ENCODE measurements at regions not wholly inside any gene's neighbourhood (a gene's known extent, or its start where the extent isn't known, plus 50 kb on each side); places are given as distances from the start of the nearest gene placed in this dataset.

DNA sequence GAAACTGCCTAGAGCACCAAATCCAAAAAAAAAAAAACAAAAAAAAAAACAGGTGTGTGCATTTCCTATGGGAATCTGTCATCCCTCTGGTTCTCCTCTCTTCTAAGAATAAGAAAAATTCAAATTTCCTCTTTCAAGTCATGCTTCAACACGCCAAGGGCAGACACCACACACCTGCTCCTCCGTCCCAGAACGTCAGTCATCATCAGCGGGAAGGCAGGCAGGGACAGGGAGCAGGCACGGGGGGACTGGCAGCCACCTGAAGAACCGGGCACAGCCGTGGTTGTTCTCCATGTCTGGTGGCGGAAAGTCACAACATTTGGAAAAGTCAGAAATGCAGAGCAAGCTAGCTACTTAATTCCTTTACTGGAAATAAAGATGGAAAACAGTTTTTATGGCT is 214.8 kb downstream of the IKZF2 start:
- TF ChIP-seq, protein P1, sequence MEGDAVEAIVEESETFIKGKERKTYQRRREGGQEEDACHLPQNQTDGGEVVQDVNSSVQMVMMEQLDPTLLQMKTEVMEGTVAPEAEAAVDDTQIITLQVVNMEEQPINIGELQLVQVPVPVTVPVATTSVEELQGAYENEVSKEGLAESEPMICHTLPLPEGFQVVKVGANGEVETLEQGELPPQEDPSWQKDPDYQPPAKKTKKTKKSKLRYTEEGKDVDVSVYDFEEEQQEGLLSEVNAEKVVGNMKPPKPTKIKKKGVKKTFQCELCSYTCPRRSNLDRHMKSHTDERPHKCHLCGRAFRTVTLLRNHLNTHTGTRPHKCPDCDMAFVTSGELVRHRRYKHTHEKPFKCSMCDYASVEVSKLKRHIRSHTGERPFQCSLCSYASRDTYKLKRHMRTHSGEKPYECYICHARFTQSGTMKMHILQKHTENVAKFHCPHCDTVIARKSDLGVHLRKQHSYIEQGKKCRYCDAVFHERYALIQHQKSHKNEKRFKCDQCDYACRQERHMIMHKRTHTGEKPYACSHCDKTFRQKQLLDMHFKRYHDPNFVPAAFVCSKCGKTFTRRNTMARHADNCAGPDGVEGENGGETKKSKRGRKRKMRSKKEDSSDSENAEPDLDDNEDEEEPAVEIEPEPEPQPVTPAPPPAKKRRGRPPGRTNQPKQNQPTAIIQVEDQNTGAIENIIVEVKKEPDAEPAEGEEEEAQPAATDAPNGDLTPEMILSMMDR (IDR thresholded peaks at IDR 0.05; ENCODE audit: insufficient read depth, low read depth, low read length, missing control alignments) = no peak
- DNase-seq (ENCODE audit: low read depth) = no peak
- no peak overlapping the region for H3K4me3 ChIP-seq (ENCODE audit: low read depth, low read length)

DNA sequence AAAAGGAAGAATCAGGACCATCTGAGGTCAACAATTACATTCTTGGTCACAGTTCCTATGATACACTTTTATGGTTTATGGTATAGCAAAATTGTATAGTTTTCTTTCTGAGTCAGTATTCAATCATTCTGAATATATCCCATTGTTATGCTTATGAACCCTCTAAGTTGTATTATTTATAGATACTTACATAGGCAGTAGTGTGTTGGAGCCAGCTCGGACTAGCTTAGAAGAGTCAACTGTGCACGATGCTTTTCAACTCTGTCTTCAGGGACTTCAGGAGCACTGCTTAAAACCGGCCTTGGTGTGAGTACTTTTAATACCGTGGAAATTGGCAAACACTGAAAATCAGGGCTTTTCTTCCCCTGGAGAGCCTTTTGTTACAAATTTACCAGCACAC is 215.7 kb downstream of the IKZF2 start:
- DNase-seq (ENCODE audit: low read depth) = no peak
- TF ChIP-seq, protein P1 (IDR thresholded peaks at IDR 0.05; ENCODE audit: insufficient read depth, low read depth, low read length, missing control alignments) = no peak
- no peak overlapping the region for H3K4me3 ChIP-seq (ENCODE audit: low read depth, low read length)

DNA sequence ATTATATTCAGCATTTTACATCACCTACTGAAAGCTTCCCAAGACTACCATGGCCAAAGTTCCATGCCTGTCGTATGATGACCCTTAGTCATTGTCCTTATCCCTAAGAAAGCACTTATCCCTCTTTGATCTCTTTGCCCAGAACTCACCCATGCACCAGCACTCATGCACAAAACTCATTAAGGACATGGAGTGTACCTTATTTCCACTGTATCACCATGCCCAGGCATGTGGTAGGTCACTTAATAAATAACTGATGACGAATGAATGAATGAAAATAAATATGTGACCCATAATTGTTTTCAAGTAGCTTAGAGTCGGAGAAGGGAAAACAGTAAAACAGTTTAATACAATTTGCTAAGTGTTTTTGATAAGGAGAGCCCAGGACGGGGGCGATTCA is 220.1 kb downstream of the IKZF2 start:
- no peak overlapping the region for H3K4me3 ChIP-seq (ENCODE audit: low read depth, low read length)
- TF ChIP-seq, protein P1 (IDR thresholded peaks at IDR 0.05; ENCODE audit: insufficient read depth, low read depth, low read length, missing control alignments) = no peak
- DNase-seq (ENCODE audit: low read depth) = no peak

DNA sequence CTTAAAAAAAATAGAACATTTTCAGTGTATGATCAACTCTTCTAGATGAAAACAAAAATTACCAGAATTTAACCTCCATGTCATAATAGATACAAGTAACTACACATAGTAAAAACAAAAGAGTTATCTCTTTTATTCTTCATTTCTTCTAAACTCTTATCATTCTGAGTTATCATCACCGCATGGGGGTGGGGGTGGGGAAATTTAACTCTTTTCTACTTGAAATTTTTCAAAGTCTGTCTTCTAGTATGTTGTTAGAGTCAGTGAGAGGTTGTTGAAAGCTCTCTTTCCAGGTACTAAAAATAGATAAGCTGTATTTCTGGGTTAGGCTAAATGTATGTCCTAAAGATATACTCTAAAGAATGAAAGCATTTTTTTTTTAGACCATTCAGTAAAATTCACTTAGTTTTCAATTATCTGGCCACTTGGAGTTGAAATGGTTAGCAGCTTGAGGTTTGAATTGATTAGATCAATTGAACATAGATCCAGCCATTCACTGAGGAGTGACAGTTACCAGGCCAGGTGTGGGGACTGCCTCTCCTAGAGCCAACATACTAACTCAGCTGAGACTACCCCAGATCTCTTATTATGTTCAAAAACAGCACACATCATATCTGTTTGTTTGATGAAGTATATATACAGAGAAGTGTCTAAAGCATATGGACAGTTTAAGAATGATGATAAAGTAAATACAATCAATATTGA is 220.7 kb downstream of the IKZF2 start:
- no peak for DNase-seq (ENCODE audit: low read depth)
- H3K4me3 ChIP-seq (ENCODE audit: low read depth, low read length) = no peak overlapping the region
- TF ChIP-seq, protein P1 (IDR thresholded peaks at IDR 0.05; ENCODE audit: insufficient read depth, low read depth, low read length, missing control alignments) = no peak

DNA sequence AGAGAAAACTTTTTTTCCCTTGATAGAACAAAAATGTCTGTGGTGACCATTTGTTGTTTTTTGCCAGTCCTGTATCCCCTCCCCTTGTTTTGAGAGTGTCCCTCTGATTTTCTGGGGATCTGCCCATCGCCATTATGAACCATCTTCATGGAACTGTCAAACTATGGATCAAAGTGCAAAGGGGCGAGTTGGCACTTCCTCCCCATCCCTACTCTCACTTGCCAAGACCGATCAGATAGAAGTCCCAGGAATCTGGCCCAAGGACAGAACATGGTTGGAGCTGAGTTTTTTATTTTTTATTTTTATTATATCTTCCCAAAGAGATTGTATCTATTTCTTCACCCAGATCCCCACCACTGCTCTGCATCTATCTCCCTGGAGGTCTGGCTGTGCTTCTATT is 221.4 kb downstream of the IKZF2 start:
- no peak for DNase-seq (ENCODE audit: low read depth)
- H3K4me3 ChIP-seq (ENCODE audit: low read depth, low read length) = no peak overlapping the region
- TF ChIP-seq, protein P1 (IDR thresholded peaks at IDR 0.05; ENCODE audit: insufficient read depth, low read depth, low read length, missing control alignments) = no peak

DNA sequence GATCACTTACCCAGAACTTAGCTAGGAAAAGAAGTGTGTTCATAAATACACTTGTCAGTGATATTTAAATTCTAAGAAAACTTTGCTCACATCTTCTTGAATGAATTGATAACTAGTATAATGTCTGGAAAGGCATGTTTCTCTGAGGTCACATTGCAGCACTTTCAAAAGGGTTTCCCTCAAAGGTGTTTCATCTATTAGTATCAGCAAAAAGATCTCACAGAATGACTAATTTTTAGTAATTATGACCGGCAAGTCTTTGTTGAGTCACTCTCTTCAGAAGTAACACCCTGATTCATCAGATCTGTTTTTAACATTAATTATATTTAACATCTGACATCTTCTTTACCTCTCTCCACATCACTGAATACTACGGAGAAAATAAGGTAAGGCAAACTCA is 222.3 kb downstream of the IKZF2 start:
- TF ChIP-seq, protein P1 (IDR thresholded peaks at IDR 0.05; ENCODE audit: insufficient read depth, low read depth, low read length, missing control alignments) = no peak
- DNase-seq (ENCODE audit: low read depth) = no peak
- H3K4me3 ChIP-seq (ENCODE audit: low read depth, low read length) = no peak overlapping the region

DNA sequence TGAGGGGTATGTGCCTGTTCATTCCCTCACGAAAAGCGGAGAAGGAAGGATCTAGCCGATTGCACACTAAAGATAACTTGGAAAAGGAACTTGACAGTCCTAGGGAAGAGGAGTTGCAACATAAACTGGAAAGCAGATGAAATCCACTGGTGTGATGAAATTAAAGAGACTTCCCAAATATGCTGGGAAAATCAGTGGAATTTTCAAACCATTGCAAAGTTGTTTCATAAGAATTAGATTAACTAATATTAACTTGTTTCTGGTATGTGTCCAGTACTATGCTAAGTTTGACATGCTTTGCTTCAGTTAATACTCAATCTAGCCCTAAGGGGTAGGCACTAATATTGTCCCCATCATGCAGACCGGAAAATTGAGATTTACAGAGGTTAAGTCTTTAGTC is 222.7 kb downstream of the IKZF2 start:
- TF ChIP-seq, protein P1 (IDR thresholded peaks at IDR 0.05; ENCODE audit: insufficient read depth, low read depth, low read length, missing control alignments) = no peak
- no peak for DNase-seq (ENCODE audit: low read depth)
- H3K4me3 ChIP-seq (ENCODE audit: low read depth, low read length) = no peak overlapping the region
